OCI-LY7 (cell line): ENCODE measurements at regions not wholly inside any gene's neighbourhood (a gene's known extent, or its start where the extent isn't known, plus 50 kb on each side); places are given as distances from the start of the nearest gene placed in this dataset.

ENCODE experiments used
- BruUV-seq: library from RNA; stranded (reverse); fragments of 400-500 nt; replicated peaks from 2 replicates; lab custom pipeline; 2021; lab: Mats Ljungman, UMichigan
- CTCF ChIA-PET: fragments of 300-600 bp; sonication (Branson Sonifier 250); formaldehyde crosslinking; loops from one replicate; lab custom pipeline; 2022; ENCODE audit warnings: antibody characterized with exemption; ENCODE audit not compliant: unreplicated experiment; lab: Charles Lee
- POLR2A ChIA-PET: fragments of 300-600 bp; sonication (Branson Sonifier 250); formaldehyde crosslinking; loops from one replicate; lab custom pipeline; 2022; ENCODE audit warnings: antibody characterized with exemption; lab: Charles Lee
- DNase-seq: peaks from one replicate; pipeline ENCODE4 v3.0.0-alpha.2; 2015; ENCODE audit warnings: low spot score
- H2AFZ ChIP-seq: fragments of 200-600 bp; sonication (generic), shearing (Covaris generic); 2 replicates; pipeline ENCODE4 v1.6.1; 2014; ENCODE audit warnings: mild to moderate bottlenecking, antibody characterized with exemption, low read length, moderate library complexity
- H3K27ac ChIP-seq: fragments of 200-600 bp; sonication (generic); 2 replicates; pipeline ENCODE4 v1.5.1; 2014; ENCODE audit warnings: mixed run types, low read depth, mild to moderate bottlenecking, moderate library complexity, low read length, inconsistent platforms; ENCODE audit not compliant: poor library complexity, severe bottlenecking
- H3K36me3 ChIP-seq: fragments of 200-600 bp; sonication (generic); 2 replicates; pipeline ENCODE4 v1.6.1; 2014; ENCODE audit warnings: mild to moderate bottlenecking, antibody characterized with exemption, low read length, moderate library complexity, mixed read lengths; ENCODE audit not compliant: insufficient read depth
- H3K4me1 ChIP-seq: fragments of 200-600 bp; sonication (generic); 2 replicates; pipeline ENCODE4 v1.5.1; 2014; ENCODE audit warnings: mild to moderate bottlenecking, low read length; ENCODE audit not compliant: insufficient read depth, poor library complexity, severe bottlenecking
- H3K4me2 ChIP-seq: fragments of 200-600 bp; sonication (generic); 2 replicates; pipeline ENCODE4 v1.6.1; 2014; ENCODE audit warnings: mild to moderate bottlenecking, low read length
- H3K4me3 ChIP-seq: fragments of 200-600 bp; sonication (generic); 2 replicates; pipeline ENCODE4 v1.5.1; 2014; ENCODE audit warnings: mild to moderate bottlenecking, low read depth, low read length; ENCODE audit not compliant: poor library complexity, severe bottlenecking
- H3K79me2 ChIP-seq: fragments of 200-600 bp; sonication (generic); 2 replicates; pipeline ENCODE4 v1.6.1; 2016; ENCODE audit warnings: low read depth, mild to moderate bottlenecking, low read length, moderate library complexity, mixed read lengths; ENCODE audit not compliant: insufficient read depth
- H3K9me2 ChIP-seq: fragments of 200-600 bp; sonication (generic); 2 replicates; pipeline ENCODE4 v1.6.1; 2016; ENCODE audit warnings: mild to moderate bottlenecking, low read length, mixed read lengths; ENCODE audit not compliant: insufficient read depth
- H3K9me3 ChIP-seq: fragments of 200-600 bp; sonication (generic); 2 replicates; pipeline ENCODE4 v1.6.1; 2014; ENCODE audit warnings: mild to moderate bottlenecking, mixed run types, low read length, mixed read lengths
- H4K20me1 ChIP-seq: fragments of 200-600 bp; sonication (generic); 2 replicates; pipeline ENCODE4 v1.6.1; 2014; ENCODE audit warnings: mild to moderate bottlenecking, antibody characterized with exemption, low read length, moderate library complexity, mixed read lengths; ENCODE audit not compliant: insufficient read depth
- CTCF ChIP-seq: fragments of 200-600 bp; sonication (generic); conservative IDR thresholded peaks from 2 replicates; pipeline ENCODE4 v1.5.1; 2014; ENCODE audit warnings: mild to moderate bottlenecking, antibody characterized with exemption, low read length, moderate library complexity, mixed read lengths
- EZH2phosphoT487 ChIP-seq: fragments of 200-600 bp; sonication (generic); IDR thresholded peaks from 2 replicates; pipeline ENCODE4 v1.6.1; 2018; ENCODE audit warnings: low read depth, borderline replicate concordance, mild to moderate bottlenecking, mixed run types, antibody characterized with exemption, low read length, moderate library complexity, mixed read lengths
- intact Hi-C: fragments of 100-400 bp; cut with micrococcal nuclease; formaldehyde crosslinking; loops from one replicate; pipeline ENCODE4 v1.10.0; 2022; ENCODE audit not compliant: unreplicated experiment

GRCh38 chr2:71827973-71828372, 319.7 kb downstream of the CYP26B1 start:
- Histone ChIP-seq H3K4me2 (no peak overlapping the region), H3K36me3 (no peaks in the 10 kb centered on the region), H3K27ac (no peak overlapping the region), H4K20me1 (no peaks in the 10 kb centered on the region), H3K4me3 (no peak overlapping the region), H2AFZ (no peak overlapping the region), H3K9me3 (no peaks in the 10 kb centered on the region), H3K4me1 (no peaks in the 10 kb centered on the region), H3K79me2 (no peaks in the 10 kb centered on the region), H3K9me2 (no peaks in the 10 kb centered on the region)
- TF ChIP-seq CTCF = no peak
- DNase-seq = no peak
- CTCF ChIA-PET = no interaction called here
- BruUV-seq = no TSS peak
- intact Hi-C loops = no loop called here
- POLR2A ChIA-PET = no interaction called here

- POLR2A ChIA-PET = no interaction called here
- Histone ChIP-seq H3K9me2 (no peaks in the 10 kb centered on the region), H3K36me3 (no peaks in the 10 kb centered on the region), H4K20me1 (no peaks in the 10 kb centered on the region), H3K4me2 (no peak overlapping the region), H2AFZ (no peak overlapping the region), H3K79me2 (no peaks in the 10 kb centered on the region), H3K4me1 (no peaks in the 10 kb centered on the region), H3K9me3 (no peaks in the 10 kb centered on the region), H3K4me3 (no peak overlapping the region), H3K27ac (no peak overlapping the region)
- intact Hi-C loops = no loop called here
- no TSS peak for BruUV-seq
- CTCF ChIA-PET = no interaction called here
- no peak for TF ChIP-seq EZH2phosphoT487
- TF ChIP-seq CTCF = no peak
- no peak for DNase-seq
These were observed 320.1 kb downstream of the CYP26B1 start for GRCh38 chr2:71827524-71827901.

GRCh38 chr2:71826826-71827523, 320.7 kb downstream of the CYP26B1 start:
- POLR2A ChIA-PET = no interaction called here
- no peak overlapping the region for H3K4me3 ChIP-seq
- no peak overlapping the region for H3K4me2 ChIP-seq
- no peaks in the 10 kb centered on the region for H3K36me3 ChIP-seq
- BruUV-seq = no TSS peak
- DNase-seq = no peak
- H4K20me1 ChIP-seq = no peaks in the 10 kb centered on the region
- no peak overlapping the region for H3K27ac ChIP-seq
- H2AFZ ChIP-seq = no peak overlapping the region
- no peak for TF ChIP-seq CTCF
- no peak for TF ChIP-seq EZH2phosphoT487
- intact Hi-C loops = no loop called here
- no peaks in the 10 kb centered on the region for H3K79me2 ChIP-seq
- CTCF ChIA-PET = no interaction called here
- no peaks in the 10 kb centered on the region for H3K9me2 ChIP-seq
- no peaks in the 10 kb centered on the region for H3K9me3 ChIP-seq
- no peaks in the 10 kb centered on the region for H3K4me1 ChIP-seq
